Mesothelial cell of epicardium (in vitro differentiated cells): ENCODE measurements at regions not wholly inside any gene's neighbourhood (a gene's known extent, or its start where the extent isn't known, plus 50 kb on each side); places are given as distances from the start of the nearest gene placed in this dataset.

Experiments used
- DNase-seq, 2 experiments: peaks; one replicate each; pipeline ENCODE4 v3.0.0; 2021; ENCODE audit warnings: low spot score in 2 of 2; ENCODE audit not compliant: unreplicated experiment in 2 of 2
- H3K27ac Mint-ChIP-seq: 2 replicates; pipeline ENCODE4 v1.8.0; 2021; ENCODE audit warnings: mixed read lengths
- H3K27me3 Mint-ChIP-seq: 2 replicates; pipeline ENCODE4 v1.8.0; 2021; ENCODE audit warnings: low read depth, mixed read lengths
- H3K36me3 Mint-ChIP-seq: 2 replicates; pipeline ENCODE4 v1.8.0; 2021; ENCODE audit warnings: mixed read lengths
- H3K4me1 Mint-ChIP-seq: 2 replicates; pipeline ENCODE4 v1.8.0; 2021; ENCODE audit warnings: mixed read lengths
- H3K4me3 Mint-ChIP-seq: 2 replicates; pipeline ENCODE4 v1.8.0; 2021; ENCODE audit warnings: mild to moderate bottlenecking, moderate library complexity, mixed read lengths
- H3K9me3 Mint-ChIP-seq: 2 replicates; pipeline ENCODE4 v1.8.0; 2021; ENCODE audit warnings: mixed read lengths
- TF ChIP-seq, protein P1 (sequence below): fragments of 200-600 bp; sonication (generic); IDR thresholded peaks from one replicate; pipeline ENCODE4 v1.5.0; 2021; ENCODE audit warnings: antibody characterized with exemption; ENCODE audit not compliant: unreplicated experiment

DNA sequence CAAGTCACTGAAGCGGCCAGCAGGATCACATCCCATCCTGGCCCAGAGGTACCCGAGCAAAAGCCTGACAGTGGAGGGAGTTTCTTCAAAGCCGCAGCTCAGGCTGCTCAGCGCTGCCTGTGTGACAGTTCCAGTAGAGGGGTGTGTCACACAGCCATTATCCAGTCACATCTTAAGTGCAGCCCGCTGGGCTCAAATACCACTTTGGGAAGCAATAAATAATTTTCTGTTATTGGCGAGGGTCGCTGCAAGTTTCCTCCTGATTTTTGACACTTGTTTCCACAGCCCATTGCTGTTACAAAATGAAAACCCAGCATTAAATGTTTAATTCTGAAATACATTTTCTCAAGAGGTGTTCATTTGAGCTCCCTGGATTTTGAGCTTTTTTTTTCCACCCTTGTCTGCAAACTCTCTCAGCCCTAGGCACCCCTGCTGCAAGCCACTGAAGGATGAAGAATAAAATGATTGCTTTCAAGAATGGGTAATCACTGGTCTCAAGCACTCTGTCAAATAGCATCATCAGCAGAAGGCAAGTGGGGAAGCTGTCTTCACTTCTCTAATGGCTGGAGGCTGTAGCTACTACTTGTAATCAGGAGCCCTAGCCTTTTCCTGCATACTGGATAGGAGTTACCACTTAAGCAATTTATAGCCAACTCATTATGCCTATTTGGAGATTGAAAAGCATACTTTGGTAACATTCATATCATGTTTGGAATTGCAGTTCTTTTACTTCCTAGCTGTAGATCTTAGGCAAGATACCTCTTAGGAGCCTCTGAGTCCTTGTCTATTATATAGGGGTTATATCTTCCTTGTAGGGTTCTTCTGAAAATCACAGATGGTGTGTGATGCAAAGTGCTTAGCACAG is 373.7 kb downstream of the METTL15 start:
- no peak for DNase-seq
- H3K27ac Mint-ChIP-seq: no peak overlapping the region
- H3K4me1 Mint-ChIP-seq: peaks cover 13% of the 10 kb centered on the region
- no peaks in the 10 kb centered on the region for H3K27me3 Mint-ChIP-seq
- no peaks in the 10 kb centered on the region for H3K36me3 Mint-ChIP-seq
- no peaks in the 10 kb centered on the region for H3K9me3 Mint-ChIP-seq
- TF ChIP-seq, protein P1, sequence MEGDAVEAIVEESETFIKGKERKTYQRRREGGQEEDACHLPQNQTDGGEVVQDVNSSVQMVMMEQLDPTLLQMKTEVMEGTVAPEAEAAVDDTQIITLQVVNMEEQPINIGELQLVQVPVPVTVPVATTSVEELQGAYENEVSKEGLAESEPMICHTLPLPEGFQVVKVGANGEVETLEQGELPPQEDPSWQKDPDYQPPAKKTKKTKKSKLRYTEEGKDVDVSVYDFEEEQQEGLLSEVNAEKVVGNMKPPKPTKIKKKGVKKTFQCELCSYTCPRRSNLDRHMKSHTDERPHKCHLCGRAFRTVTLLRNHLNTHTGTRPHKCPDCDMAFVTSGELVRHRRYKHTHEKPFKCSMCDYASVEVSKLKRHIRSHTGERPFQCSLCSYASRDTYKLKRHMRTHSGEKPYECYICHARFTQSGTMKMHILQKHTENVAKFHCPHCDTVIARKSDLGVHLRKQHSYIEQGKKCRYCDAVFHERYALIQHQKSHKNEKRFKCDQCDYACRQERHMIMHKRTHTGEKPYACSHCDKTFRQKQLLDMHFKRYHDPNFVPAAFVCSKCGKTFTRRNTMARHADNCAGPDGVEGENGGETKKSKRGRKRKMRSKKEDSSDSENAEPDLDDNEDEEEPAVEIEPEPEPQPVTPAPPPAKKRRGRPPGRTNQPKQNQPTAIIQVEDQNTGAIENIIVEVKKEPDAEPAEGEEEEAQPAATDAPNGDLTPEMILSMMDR: no peak
- no peak overlapping the region for H3K4me3 Mint-ChIP-seq

GRCh38 chr11:28480406-28480805 is 372.2 kb downstream of the METTL15 start:
- Mint-ChIP-seq H3K4me3 (no peak overlapping the region), H3K9me3 (no peaks in the 10 kb centered on the region), H3K27ac (no peak overlapping the region), H3K27me3 (no peaks in the 10 kb centered on the region), H3K36me3 (no peaks in the 10 kb centered on the region), H3K4me1 (peaks cover 27% of the 10 kb centered on the region)
- no peak for DNase-seq
- TF ChIP-seq, protein P1: no peak

- Mint-ChIP-seq H3K27me3 (no peaks in the 10 kb centered on the region), H3K4me3 (no peak overlapping the region), H3K27ac (no peak overlapping the region), H3K36me3 (no peaks in the 10 kb centered on the region), H3K9me3 (no peaks in the 10 kb centered on the region), H3K4me1 (peaks cover 25% of the 10 kb centered on the region)
- no peak for DNase-seq
- TF ChIP-seq, protein P1: no peak
Observed at GRCh38 chr11:28476864-28477263, 368.7 kb downstream of the METTL15 start.

DNA sequence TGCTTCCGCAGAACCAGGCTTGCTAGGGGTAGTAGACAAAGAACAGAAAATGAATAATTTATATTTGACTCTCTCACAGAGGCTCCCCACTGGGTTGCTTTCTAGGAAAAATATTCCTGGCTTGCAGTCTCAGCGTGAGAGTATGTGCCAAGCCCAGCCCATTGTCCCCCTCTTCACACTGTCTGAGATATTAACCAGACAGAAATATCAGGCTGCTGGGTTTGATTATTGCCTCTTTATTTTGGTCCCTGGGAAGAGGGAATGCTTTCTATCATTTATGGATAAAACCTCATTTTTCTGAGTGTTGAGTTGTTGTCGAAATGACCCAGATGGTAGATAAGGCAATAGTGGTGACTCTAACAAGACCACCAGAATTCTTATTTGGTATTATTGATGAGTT is 367.9 kb downstream of the METTL15 start:
- TF ChIP-seq, protein P1: no peak
- no peaks in the 10 kb centered on the region for H3K9me3 Mint-ChIP-seq
- peak overlapping the region; percentile 28 for H3K27ac Mint-ChIP-seq
- no peak overlapping the region for H3K4me3 Mint-ChIP-seq
- no peaks in the 10 kb centered on the region for H3K36me3 Mint-ChIP-seq
- DNase-seq: no peak
- H3K27me3 Mint-ChIP-seq: no peaks in the 10 kb centered on the region
- peaks cover 26% of the 10 kb centered on the region for H3K4me1 Mint-ChIP-seq

DNA sequence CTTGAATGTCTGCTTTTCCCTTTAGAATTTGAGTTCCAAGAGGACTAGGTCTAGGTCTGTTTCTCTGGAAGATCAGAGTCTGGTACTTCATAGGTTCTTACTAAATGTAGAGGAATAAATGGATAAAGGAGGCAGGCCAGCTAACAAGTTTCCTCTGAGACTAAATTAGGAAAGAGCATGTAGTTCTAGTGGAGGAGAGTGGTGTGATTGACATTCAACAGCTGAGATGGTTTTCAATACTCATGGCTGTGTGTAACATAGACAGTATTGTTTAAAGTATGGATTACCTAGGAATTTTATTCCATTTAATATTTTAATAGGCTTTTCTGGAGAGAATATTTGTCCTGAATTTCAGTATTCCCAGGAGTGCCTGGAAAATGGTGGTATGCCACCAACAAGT is 364.7 kb downstream of the METTL15 start:
- H3K4me1 Mint-ChIP-seq: peaks cover 18% of the 10 kb centered on the region
- TF ChIP-seq, protein P1: no peak
- no peaks in the 10 kb centered on the region for H3K9me3 Mint-ChIP-seq
- H3K27me3 Mint-ChIP-seq: no peaks in the 10 kb centered on the region
- no peak overlapping the region for H3K27ac Mint-ChIP-seq
- no peak for DNase-seq
- H3K36me3 Mint-ChIP-seq: no peaks in the 10 kb centered on the region
- H3K4me3 Mint-ChIP-seq: no peak overlapping the region
